ENCODE measurements at regions not wholly inside any gene's neighbourhood (a gene's known extent, or its start where the extent isn't known, plus 50 kb on each side); places are given as distances from the start of the nearest gene placed in this dataset.
"Not testable (repeated sequence)": the region's sequence is repeated elsewhere in the genome, so short reads cannot be mapped to it uniquely, and the experiment has no call there.

GRCh38 chr2:8370258-8370802 lies 311.5 kb upstream of the ID2 start:
- Histone ChIP-seq H3K36me3 (no peaks in the 10 kb centered on the region), H3K27ac (no peak overlapping the region), H3K27me3 (replicated peaks) (no peaks in the 10 kb centered on the region), H3K9me3 (replicated peaks) (no peaks in the 10 kb centered on the region), H3K4me1 (replicated peaks) (no peaks in the 10 kb centered on the region), H3K4me3 (no peak overlapping the region)
- DNase-seq (ENCODE audit: low read depth in 1 of 2, low spot score in 2 of 2), result no peak

DNA sequence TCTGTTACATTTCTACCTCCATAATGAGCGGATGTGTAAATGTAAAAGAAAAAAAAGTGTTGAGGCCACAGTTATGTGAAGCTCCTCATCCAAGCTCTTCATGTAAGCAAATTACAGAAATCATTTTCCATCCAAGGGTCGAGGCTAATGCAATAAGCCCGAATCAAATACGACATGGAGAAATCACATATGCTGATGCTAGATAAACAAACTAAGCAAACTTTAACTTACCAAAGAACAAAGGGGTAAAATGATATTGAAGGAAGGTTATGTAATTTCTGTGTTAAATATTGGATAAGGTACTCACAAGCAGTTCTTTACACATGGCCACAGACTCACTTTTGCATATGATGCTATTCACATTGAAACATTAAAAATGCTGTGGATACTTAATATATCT lies 310.2 kb upstream of the ID2 start:
- no peaks in the 10 kb centered on the region for H3K9me3 ChIP-seq (replicated peaks)
- H3K4me1 ChIP-seq (replicated peaks), result no peaks in the 10 kb centered on the region
- DNase-seq (ENCODE audit: low read depth in 1 of 2, low spot score in 2 of 2), result no peak
- H3K27me3 ChIP-seq (replicated peaks), result no peaks in the 10 kb centered on the region
- H3K36me3 ChIP-seq, result no peaks in the 10 kb centered on the region
- no peak overlapping the region for H3K27ac ChIP-seq
- no peak overlapping the region for H3K4me3 ChIP-seq

DNA sequence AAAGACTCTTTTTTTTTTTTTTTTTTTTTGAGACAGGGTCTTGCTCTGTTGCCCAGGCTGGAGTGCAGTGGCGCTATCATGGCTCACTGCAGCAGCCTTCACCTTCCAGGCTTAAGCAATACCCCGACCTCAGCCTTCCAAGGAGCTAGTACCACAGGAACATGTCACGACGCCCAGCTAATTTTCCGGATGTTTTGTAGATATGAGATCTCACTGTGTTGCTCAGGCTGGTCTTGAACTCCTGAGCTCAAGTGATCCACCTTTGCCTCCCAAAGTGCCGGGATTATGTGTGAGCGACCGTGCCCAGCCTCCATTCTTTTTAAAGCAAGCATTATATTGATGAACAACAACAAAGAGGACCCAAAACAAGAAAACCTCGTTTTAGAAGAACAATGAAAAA lies 307.1 kb upstream of the ID2 start:
- DNase-seq (ENCODE audit: low read depth in 1 of 2, low spot score in 2 of 2), result no peak
- Histone ChIP-seq H3K36me3 (no peaks in the 10 kb centered on the region), H3K27ac (no peak overlapping the region), H3K4me1 (replicated peaks) (no peaks in the 10 kb centered on the region), H3K9me3 (replicated peaks) (no peaks in the 10 kb centered on the region), H3K4me3 (no peak overlapping the region), H3K27me3 (replicated peaks) (no peaks in the 10 kb centered on the region)

DNA sequence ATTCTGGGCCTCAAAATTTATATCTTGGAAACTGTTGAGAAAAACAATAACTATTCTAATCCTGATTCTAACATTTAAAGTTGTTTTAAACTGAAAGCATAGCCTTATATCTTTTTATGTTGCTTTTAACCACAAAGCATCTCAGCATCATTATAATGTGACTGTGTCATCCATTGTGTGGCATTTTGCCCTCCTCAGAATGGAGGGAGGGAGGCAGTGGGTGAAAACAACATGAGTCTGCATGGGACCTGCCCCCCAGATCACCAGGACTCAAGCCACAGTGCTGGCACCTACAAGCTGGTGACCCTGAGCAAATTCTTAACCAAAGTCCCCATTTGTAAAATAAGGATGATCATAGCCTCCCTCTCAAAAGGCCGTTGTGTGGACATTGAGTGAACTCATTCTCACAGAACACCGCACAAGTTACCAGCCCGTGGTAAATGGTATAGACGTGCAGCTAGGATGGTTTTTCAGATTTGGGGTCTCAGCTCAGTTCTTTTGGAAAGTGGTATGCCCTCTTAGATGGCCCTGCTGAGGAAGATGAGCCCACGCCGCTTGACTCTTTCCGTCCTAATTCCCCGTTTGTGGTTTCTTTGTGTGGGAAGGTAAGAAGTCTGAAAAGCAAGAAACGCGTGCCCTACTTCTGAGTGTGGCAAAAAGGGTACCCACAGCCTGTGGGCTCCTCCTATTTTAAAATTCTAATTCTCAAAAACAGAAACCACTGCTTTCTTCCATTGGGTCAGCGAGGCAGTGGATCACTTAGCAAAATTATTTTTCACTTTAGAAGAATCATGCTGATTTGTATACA lies 305.0 kb upstream of the ID2 start:
- peak in 1 of 2 experiments; percentile 15 for DNase-seq (ENCODE audit: low read depth in 1 of 2, low spot score in 2 of 2)
- no peak overlapping the region for H3K27ac ChIP-seq
- no peaks in the 10 kb centered on the region for H3K9me3 ChIP-seq (replicated peaks)
- no peak overlapping the region for H3K4me3 ChIP-seq
- H3K27me3 ChIP-seq (replicated peaks), result no peaks in the 10 kb centered on the region
- H3K4me1 ChIP-seq (replicated peaks), result no peaks in the 10 kb centered on the region
- no peaks in the 10 kb centered on the region for H3K36me3 ChIP-seq

- Histone ChIP-seq H3K4me1 (replicated peaks) (no peaks in the 10 kb centered on the region), H3K36me3 (no peaks in the 10 kb centered on the region), H3K4me3 (no peak overlapping the region), H3K9me3 (replicated peaks) (no peaks in the 10 kb centered on the region), H3K27ac (no peak overlapping the region), H3K27me3 (replicated peaks) (no peaks in the 10 kb centered on the region)
- DNase-seq (ENCODE audit: low read depth in 1 of 2, low spot score in 2 of 2), result no peak
Observed at GRCh38 chr2:8378016-8378810, 303.6 kb upstream of the ID2 start.

DNA sequence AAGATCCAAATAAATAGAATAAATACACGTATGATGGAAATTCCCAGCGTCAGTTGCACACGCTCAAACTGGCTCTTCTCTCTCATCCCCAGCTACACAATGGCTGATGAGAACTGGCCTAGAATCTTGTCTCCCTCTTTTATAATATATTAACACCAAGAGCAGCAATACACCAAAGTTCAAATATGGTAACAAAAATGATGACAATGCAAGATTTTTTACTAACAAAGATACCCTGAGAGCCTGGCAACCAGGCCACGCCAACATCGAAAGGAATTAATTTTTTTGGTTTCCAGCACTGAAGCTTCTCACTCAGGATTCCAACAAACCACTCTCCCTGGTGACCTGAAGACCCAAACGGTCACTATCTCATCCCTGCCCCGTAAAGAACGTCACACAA lies 302.7 kb upstream of the ID2 start:
- no peaks in the 10 kb centered on the region for H3K27me3 ChIP-seq (replicated peaks)
- H3K9me3 ChIP-seq (replicated peaks), result no peaks in the 10 kb centered on the region
- H3K4me3 ChIP-seq, result no peak overlapping the region
- no peak for DNase-seq (ENCODE audit: low read depth in 1 of 2, low spot score in 2 of 2)
- no peaks in the 10 kb centered on the region for H3K4me1 ChIP-seq (replicated peaks)
- H3K36me3 ChIP-seq, result no peaks in the 10 kb centered on the region
- no peak overlapping the region for H3K27ac ChIP-seq

GRCh38 chr2:8379549-8379948 lies 302.3 kb upstream of the ID2 start:
- Histone ChIP-seq H3K4me3 (no peak overlapping the region), H3K27me3 (replicated peaks) (no peaks in the 10 kb centered on the region), H3K9me3 (replicated peaks) (no peaks in the 10 kb centered on the region), H3K4me1 (replicated peaks) (no peaks in the 10 kb centered on the region), H3K27ac (no peak overlapping the region), H3K36me3 (no peaks in the 10 kb centered on the region)
- no peak for DNase-seq (ENCODE audit: low read depth in 1 of 2, low spot score in 2 of 2)

- DNase-seq (ENCODE audit: low read depth in 1 of 2, low spot score in 2 of 2), result no peak
- Histone ChIP-seq H3K4me3 (no peak overlapping the region), H3K27me3 (replicated peaks) (no peaks in the 10 kb centered on the region), H3K9me3 (replicated peaks) (no peaks in the 10 kb centered on the region), H3K36me3 (no peaks in the 10 kb centered on the region), H3K27ac (no peak overlapping the region), H3K4me1 (replicated peaks) (no peaks in the 10 kb centered on the region)
Observed at GRCh38 chr2:8380026-8380425, 301.8 kb upstream of the ID2 start.

- DNase-seq (ENCODE audit: low read depth in 1 of 2, low spot score in 2 of 2), result no peak
- H3K4me1 ChIP-seq (replicated peaks), result no peaks in the 10 kb centered on the region
- H3K36me3 ChIP-seq, result no peaks in the 10 kb centered on the region
- H3K27ac ChIP-seq, result no peak overlapping the region
- H3K4me3 ChIP-seq, result no peak overlapping the region
- no peaks in the 10 kb centered on the region for H3K27me3 ChIP-seq (replicated peaks)
- no peaks in the 10 kb centered on the region for H3K9me3 ChIP-seq (replicated peaks)
Observed at GRCh38 chr2:8380566-8380965, 301.3 kb upstream of the ID2 start.

- no peak overlapping the region for H3K27ac ChIP-seq
- no peaks in the 10 kb centered on the region for H3K4me1 ChIP-seq (replicated peaks)
- H3K9me3 ChIP-seq (replicated peaks), result no peaks in the 10 kb centered on the region
- H3K4me3 ChIP-seq, result no peak overlapping the region
- no peaks in the 10 kb centered on the region for H3K36me3 ChIP-seq
- DNase-seq (ENCODE audit: low read depth in 1 of 2, low spot score in 2 of 2), result no peak
- no peaks in the 10 kb centered on the region for H3K27me3 ChIP-seq (replicated peaks)
Observed at GRCh38 chr2:8382485-8382884, 299.4 kb upstream of the ID2 start.

GRCh38 chr2:8386748-8387147 lies 295.1 kb upstream of the ID2 start:
- not testable (repeated sequence) for H3K36me3 ChIP-seq; H3K27ac ChIP-seq; DNase-seq (ENCODE audit: low read depth in 1 of 2, low spot score in 2 of 2); H3K27me3 ChIP-seq (replicated peaks); H3K4me3 ChIP-seq; H3K9me3 ChIP-seq (replicated peaks); H3K4me1 ChIP-seq (replicated peaks)

GRCh38 chr2:8388781-8389180 lies 293.1 kb upstream of the ID2 start:
- Histone ChIP-seq H3K27ac (no peak overlapping the region), H3K4me1 (replicated peaks) (no peaks in the 10 kb centered on the region), H3K36me3 (no peaks in the 10 kb centered on the region), H3K9me3 (replicated peaks) (no peaks in the 10 kb centered on the region), H3K4me3 (no peak overlapping the region), H3K27me3 (replicated peaks) (no peaks in the 10 kb centered on the region)
- no peak for DNase-seq (ENCODE audit: low read depth in 1 of 2, low spot score in 2 of 2)

DNA sequence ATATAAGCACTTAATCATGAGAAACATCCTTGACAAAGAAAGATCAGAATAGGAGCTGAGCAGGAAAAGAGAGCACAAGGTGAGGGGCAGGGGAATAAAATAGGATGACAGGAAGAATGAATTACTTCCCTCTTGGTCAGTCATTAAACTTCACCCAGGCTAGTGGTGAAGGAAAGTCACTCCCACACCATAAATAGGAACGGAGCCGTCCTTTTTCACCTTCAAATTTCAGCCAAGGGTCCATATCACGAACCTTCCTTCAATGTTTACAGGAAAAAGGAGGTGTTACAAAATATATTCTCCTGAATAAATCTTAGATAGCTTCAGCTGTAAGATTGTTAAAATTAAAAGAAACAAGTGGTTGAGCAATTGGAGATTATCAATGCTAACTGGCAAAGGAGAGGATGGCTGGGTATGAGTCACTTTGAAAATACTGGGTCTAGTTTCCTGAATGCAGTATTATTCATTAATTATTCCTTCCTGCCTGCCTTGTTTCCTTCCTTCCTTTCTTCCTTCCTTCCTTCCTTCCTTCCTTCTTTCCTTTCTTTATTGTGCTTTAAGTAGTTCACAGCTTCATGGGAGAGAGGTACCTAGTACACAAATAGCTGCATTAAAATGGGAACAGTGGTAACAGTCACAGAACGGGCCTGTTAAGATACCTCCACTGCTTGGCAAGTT lies 292.3 kb upstream of the ID2 start:
- Histone ChIP-seq H3K36me3 (no peaks in the 10 kb centered on the region), H3K9me3 (replicated peaks) (no peaks in the 10 kb centered on the region), H3K27ac (no peak overlapping the region), H3K4me1 (replicated peaks) (no peaks in the 10 kb centered on the region), H3K4me3 (no peak overlapping the region), H3K27me3 (replicated peaks) (no peaks in the 10 kb centered on the region)
- DNase-seq (ENCODE audit: low read depth in 1 of 2, low spot score in 2 of 2), result no peak

DNA sequence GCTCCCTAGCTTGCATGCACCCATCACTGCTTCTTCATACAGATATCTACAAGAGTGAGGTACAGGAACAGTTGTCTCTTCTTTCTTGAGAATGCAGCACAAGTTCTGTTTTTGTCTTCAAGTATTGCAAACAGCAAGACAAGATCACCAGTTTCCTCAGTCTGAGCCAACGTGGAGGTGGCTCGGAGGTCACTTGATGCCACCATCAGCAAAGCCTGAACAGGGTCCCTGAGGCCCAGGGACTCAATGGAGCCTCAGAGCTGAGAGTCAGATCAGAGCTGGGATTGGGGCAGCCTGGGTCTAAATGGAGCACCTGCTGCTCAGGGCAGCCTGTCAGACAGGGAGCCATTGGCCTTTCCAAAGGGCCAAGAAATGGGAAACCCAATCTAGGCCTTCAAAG lies 290.7 kb upstream of the ID2 start:
- Histone ChIP-seq H3K36me3 (no peaks in the 10 kb centered on the region), H3K9me3 (replicated peaks) (no peaks in the 10 kb centered on the region), H3K4me3 (no peak overlapping the region), H3K27ac (no peak overlapping the region), H3K27me3 (replicated peaks) (no peaks in the 10 kb centered on the region), H3K4me1 (replicated peaks) (no peaks in the 10 kb centered on the region)
- no peak for DNase-seq (ENCODE audit: low read depth in 1 of 2, low spot score in 2 of 2)

Data from SJSA1 (cell line).